NB4 (cell line): ENCODE measurements at regions not wholly inside any gene's neighbourhood (a gene's known extent, or its start where the extent isn't known, plus 50 kb on each side); places are given as distances from the start of the nearest gene placed in this dataset.
"Not testable (repeated sequence)": the region's sequence is repeated elsewhere in the genome, so short reads cannot be mapped to it uniquely, and the experiment has no call there.

ENCODE experiments used
- MYC ChIP-seq: IDR thresholded peaks from 2 replicates; pipeline ENCODE4 v1.6.1; 2011; ENCODE audit warnings: low read depth, low read length
- POLR2A ChIP-seq: IDR thresholded peaks from 2 replicates; pipeline ENCODE4 v1.6.1; 2011; ENCODE audit warnings: mild to moderate bottlenecking; ENCODE audit not compliant: insufficient read length; ENCODE audit errors: extremely low read depth
- TF ChIP-seq, protein P1 (sequence below): IDR thresholded peaks from one replicate; pipeline ENCODE4 v1.5.1; 2012; ENCODE audit warnings: low read depth, low read length
- TF ChIP-seq, protein P2 (sequence below): IDR thresholded peaks from 2 replicates; pipeline ENCODE4 v1.6.1; 2011; ENCODE audit warnings: low read depth, low read length

DNA sequence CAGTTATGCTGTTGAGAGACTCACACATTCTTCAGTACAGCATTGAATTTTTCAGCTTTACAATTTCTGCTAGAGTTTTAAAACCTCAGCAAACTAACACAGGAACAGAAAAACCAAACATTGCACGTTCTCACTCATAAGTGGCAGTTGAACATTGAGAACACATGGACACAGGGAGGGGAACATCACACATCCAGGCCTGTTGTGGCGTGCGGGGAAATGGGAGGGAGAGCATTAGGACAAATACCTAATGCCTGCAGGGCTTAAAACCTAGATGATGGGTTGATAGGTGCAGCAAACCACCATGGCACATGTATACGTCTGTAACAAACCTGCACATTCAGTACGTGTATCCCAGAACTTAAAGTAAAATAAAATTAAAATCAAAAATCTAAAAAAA lies 270.1 kb upstream of the MME start:
- not testable (repeated sequence) for TF ChIP-seq POLR2A, MYC
- TF ChIP-seq, protein P1, sequence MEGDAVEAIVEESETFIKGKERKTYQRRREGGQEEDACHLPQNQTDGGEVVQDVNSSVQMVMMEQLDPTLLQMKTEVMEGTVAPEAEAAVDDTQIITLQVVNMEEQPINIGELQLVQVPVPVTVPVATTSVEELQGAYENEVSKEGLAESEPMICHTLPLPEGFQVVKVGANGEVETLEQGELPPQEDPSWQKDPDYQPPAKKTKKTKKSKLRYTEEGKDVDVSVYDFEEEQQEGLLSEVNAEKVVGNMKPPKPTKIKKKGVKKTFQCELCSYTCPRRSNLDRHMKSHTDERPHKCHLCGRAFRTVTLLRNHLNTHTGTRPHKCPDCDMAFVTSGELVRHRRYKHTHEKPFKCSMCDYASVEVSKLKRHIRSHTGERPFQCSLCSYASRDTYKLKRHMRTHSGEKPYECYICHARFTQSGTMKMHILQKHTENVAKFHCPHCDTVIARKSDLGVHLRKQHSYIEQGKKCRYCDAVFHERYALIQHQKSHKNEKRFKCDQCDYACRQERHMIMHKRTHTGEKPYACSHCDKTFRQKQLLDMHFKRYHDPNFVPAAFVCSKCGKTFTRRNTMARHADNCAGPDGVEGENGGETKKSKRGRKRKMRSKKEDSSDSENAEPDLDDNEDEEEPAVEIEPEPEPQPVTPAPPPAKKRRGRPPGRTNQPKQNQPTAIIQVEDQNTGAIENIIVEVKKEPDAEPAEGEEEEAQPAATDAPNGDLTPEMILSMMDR, result not testable (repeated sequence)
- TF ChIP-seq, protein P2, sequence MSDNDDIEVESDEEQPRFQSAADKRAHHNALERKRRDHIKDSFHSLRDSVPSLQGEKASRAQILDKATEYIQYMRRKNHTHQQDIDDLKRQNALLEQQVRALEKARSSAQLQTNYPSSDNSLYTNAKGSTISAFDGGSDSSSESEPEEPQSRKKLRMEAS, result not testable (repeated sequence)
